Ovary (tissue), 3 donors: ENCODE measurements at regions not wholly inside any gene's neighbourhood (a gene's known extent, or its start where the extent isn't known, plus 50 kb on each side); places are given as distances from the start of the nearest gene placed in this dataset.

Experiments used
- POLR2A ChIP-seq: fragments of 450-650 bp; IDR thresholded peaks from one replicate; pipeline ENCODE4 v1.6.1; 2017; ENCODE audit warnings: antibody characterized with exemption, mild to moderate bottlenecking, moderate library complexity
- TF ChIP-seq, protein P1 (sequence below), 3 donors: fragments of 450-650 bp in 2 of 3; fragments of 200-600 bp in 1 of 3; IDR thresholded peaks; one replicate each; pipeline versions ENCODE4 v1.5.1 to v1.8.0; 2016 to 2022; ENCODE audit warnings: antibody characterized with exemption in 3 of 3, mild to moderate bottlenecking in 1 of 3
- donor health status: DM: no; HTN: no; CAD: no.

DNA sequence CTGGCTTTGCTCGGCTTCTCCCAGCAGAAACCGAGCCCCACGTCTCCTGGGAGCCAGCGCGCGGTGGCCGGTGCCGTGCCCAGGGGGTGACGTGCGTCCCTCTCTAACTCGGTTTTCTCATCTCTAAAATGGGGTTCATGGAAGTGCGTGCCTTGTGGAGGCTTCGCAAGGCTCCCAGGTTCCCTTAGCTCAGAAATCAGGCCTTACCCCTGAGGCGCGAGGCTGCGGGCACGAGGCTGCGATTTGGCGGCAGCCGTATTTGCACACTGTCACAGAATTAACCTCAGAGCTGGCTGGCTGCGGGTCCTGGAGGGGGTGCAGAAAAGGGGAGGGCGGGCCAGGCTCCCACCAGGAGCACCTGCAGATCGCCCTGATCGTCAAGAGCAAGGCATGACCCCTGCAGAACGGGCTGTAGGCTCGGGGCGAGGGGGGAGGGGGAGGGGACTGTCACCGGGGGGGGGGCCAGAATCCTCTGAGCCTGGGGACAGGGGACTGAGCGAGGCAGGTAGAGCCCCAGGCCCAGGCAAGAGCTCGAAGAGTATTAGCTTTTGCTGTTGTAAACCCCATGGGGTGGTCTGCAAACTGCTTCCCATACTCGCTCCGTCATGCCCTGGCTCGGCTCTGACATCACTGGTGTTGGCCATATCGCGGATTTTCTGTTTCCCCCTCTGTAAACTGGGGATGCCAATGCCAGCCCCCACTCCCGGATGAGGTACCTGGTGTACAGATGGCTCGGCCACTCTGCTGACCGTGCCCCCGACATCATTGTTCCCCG lies 62.2 kb downstream of the CCNE1 start:
- TF ChIP-seq, protein P1, sequence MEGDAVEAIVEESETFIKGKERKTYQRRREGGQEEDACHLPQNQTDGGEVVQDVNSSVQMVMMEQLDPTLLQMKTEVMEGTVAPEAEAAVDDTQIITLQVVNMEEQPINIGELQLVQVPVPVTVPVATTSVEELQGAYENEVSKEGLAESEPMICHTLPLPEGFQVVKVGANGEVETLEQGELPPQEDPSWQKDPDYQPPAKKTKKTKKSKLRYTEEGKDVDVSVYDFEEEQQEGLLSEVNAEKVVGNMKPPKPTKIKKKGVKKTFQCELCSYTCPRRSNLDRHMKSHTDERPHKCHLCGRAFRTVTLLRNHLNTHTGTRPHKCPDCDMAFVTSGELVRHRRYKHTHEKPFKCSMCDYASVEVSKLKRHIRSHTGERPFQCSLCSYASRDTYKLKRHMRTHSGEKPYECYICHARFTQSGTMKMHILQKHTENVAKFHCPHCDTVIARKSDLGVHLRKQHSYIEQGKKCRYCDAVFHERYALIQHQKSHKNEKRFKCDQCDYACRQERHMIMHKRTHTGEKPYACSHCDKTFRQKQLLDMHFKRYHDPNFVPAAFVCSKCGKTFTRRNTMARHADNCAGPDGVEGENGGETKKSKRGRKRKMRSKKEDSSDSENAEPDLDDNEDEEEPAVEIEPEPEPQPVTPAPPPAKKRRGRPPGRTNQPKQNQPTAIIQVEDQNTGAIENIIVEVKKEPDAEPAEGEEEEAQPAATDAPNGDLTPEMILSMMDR (IDR thresholded peaks at IDR 0.05): no peak
- no peak for TF ChIP-seq POLR2A
